HCT116 (cell line): ENCODE measurements at regions not wholly inside any gene's neighbourhood (a gene's known extent, or its start where the extent isn't known, plus 50 kb on each side); places are given as distances from the start of the nearest gene placed in this dataset.

ENCODE experiments used
- CTCF ChIP-seq, 3 experiments: fragments of 200-600 bp in 1 of 3; sonication (generic) in 1 of 3; IDR thresholded peaks in 2 of 3; conservative IDR thresholded peaks in 1 of 3; 2 replicates each; pipeline ENCODE4 v1.5.1; 2012 to 2017; ENCODE audit warnings: low read depth in 2 of 3, low read length in 2 of 3, antibody characterized with exemption in 1 of 3, borderline replicate concordance in 1 of 3, control low read depth in 1 of 3, mild to moderate bottlenecking in 1 of 3, mixed read lengths in 1 of 3, mixed run types in 1 of 3, moderate library complexity in 1 of 3; ENCODE audit not compliant: insufficient read depth in 1 of 3
- POLR2AphosphoS5 ChIP-seq: IDR thresholded peaks from 2 replicates; pipeline ENCODE4 v1.6.1; 2011; ENCODE audit warnings: mild to moderate bottlenecking, low read depth, low read length, moderate library complexity
- SIN3A ChIP-seq: IDR thresholded peaks from 2 replicates; pipeline ENCODE4 v1.6.1; 2012; ENCODE audit warnings: low read depth
- SRF ChIP-seq: IDR thresholded peaks from 2 replicates; pipeline ENCODE4 v1.6.1; 2012; ENCODE audit warnings: low read depth
- YY1 ChIP-seq: IDR thresholded peaks from 2 replicates; pipeline ENCODE4 v1.6.1; 2011; ENCODE audit warnings: low read length, low read depth, moderate library complexity, mild to moderate bottlenecking; ENCODE audit not compliant: insufficient replicate concordance; ENCODE audit errors: extremely low read depth

DNA sequence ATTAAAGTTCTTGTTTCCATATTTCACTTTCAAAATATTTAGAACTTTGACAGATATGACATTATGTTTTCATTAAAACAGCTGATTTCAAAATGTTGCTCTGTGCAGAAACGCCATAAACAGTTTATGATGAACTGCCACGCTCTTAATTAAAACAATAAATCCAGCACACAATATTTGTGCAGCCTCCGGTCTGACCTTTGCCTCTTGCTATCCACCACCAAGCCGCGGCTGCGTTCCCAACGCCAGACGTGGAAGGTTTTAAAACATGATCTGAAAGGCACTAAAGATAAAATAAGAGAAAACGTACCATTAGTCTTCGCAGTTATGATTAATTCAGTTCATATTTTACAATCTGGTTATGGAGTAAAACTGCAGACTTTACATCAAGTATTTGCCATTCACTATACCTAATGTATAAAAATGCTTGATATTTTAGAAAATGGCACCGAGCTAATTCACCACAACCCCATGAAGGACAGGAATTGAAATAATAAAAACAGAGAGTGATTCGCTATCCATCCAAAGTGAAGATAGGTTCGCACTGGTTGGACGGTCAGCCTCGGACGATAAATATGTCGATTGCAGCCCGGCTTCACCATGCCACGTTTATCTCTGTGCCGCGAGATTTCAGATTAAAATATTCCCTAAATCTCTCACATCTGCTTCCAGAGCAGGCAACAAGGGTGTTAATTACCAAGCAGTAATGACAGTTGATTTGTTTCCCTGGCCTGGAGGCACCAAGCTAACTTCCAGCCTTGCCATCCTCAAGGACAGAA, 103.3 kb upstream of the ZNF507 start:
- no peak for TF ChIP-seq SIN3A
- TF ChIP-seq SRF, result no peak
- no peak for TF ChIP-seq CTCF (IDR thresholded peaks at IDR 0.05 in 2 of 3, conservative IDR thresholded peaks at IDR 0.05 in 1 of 3; ENCODE audit: borderline replicate concordance in 1 of 3, insufficient read depth in 1 of 3, low read depth in 2 of 3, low read length in 2 of 3)
- TF ChIP-seq YY1, result no peak
- no peak for TF ChIP-seq POLR2AphosphoS5
